ENCODE measurements at regions not wholly inside any gene's neighbourhood (a gene's known extent, or its start where the extent isn't known, plus 50 kb on each side); places are given as distances from the start of the nearest gene placed in this dataset.
"Not testable (repeated sequence)": the region's sequence is repeated elsewhere in the genome, so short reads cannot be mapped to it uniquely, and the experiment has no call there.

GRCh38 chr3:177807150-177807875 is 610.0 kb upstream of the TBL1XR1 start:
- no peak overlapping the region for H3K27ac ChIP-seq (ENCODE audit: low read depth in 1 of 2, low read length in 2 of 2)
- ChIA-PET CTCF (no interaction called here), POLR2A (interaction anchor here (0.7 kb wide), 1 partner anchor 10 kb away, joined by 3 read pairs; no protein-coding TSS in a partner anchor)
- intact Hi-C loops (cut with DNase I, micrococcal nuclease) = no loop called here
- no peaks in the 10 kb centered on the region for H3K9me3 ChIP-seq (ENCODE audit: control insufficient read depth in 1 of 2, insufficient read depth in 1 of 2, low read length in 2 of 2)
- no peaks in the 10 kb centered on the region for H3K36me3 ChIP-seq (ENCODE audit: insufficient read depth, low read length)
- Mint-ChIP-seq H3K9me3 (no peaks in the 10 kb centered on the region), H3K27ac (no peak overlapping the region), H3K36me3 (ENCODE audit: low read depth) (no peaks in the 10 kb centered on the region), H3K4me1 (ENCODE audit: low read depth) (peaks cover 16% of the 10 kb centered on the region), H3K27me3 (no peaks in the 10 kb centered on the region), H3K4me3 (no peak overlapping the region)
- no peak for ATAC-seq (ENCODE audit: poor library complexity)
- no peak for DNase-seq
- H3K4me1 ChIP-seq (ENCODE audit: insufficient read depth, low read length) = no peaks in the 10 kb centered on the region
- H3K27me3 ChIP-seq (ENCODE audit: control insufficient read depth in 1 of 2, insufficient read depth in 2 of 2, low read length in 2 of 2) = no peaks in the 10 kb centered on the region
- H3K4me3 ChIP-seq (ENCODE audit: low read length) = no peak overlapping the region
- no peak for TF ChIP-seq CTCF (IDR thresholded peaks at IDR 0.05)

- POLR2A ChIA-PET, CTCF ChIA-PET: not testable (repeated sequence)
These were observed 611.7 kb upstream of the TBL1XR1 start for GRCh38 chr3:177808928-177809478.

GRCh38 chr3:177810162-177810623 is 612.9 kb upstream of the TBL1XR1 start:
- POLR2A ChIA-PET = interaction anchor here (0.6 kb wide), 1 partner anchor 25 kb away, joined by 3 read pairs; no protein-coding TSS in a partner anchor
- DNase-seq = peak in 1 of 14 experiments; percentile 3
- H3K4me3 Mint-ChIP-seq = no peak overlapping the region

More at GRCh38 chr3:177808928-177809478, 611.7 kb upstream of the TBL1XR1 start:
- H3K36me3 ChIP-seq (ENCODE audit: insufficient read depth, low read length); ATAC-seq (ENCODE audit: poor library complexity); H3K27ac ChIP-seq (ENCODE audit: low read depth in 1 of 2, low read length in 2 of 2); H3K36me3 Mint-ChIP-seq (ENCODE audit: low read depth); H3K27me3 Mint-ChIP-seq; H3K4me3 ChIP-seq (ENCODE audit: low read length); DNase-seq; H3K27ac Mint-ChIP-seq; H3K4me3 Mint-ChIP-seq; H3K9me3 Mint-ChIP-seq; H3K9me3 ChIP-seq (ENCODE audit: control insufficient read depth in 1 of 2, insufficient read depth in 1 of 2, low read length in 2 of 2); H3K4me1 ChIP-seq (ENCODE audit: insufficient read depth, low read length); H3K27me3 ChIP-seq (ENCODE audit: control insufficient read depth in 1 of 2, insufficient read depth in 2 of 2, low read length in 2 of 2); intact Hi-C loops (cut with DNase I, micrococcal nuclease): not testable (repeated sequence)
- peaks cover 16% of the 10 kb centered on the region for H3K4me1 Mint-ChIP-seq (ENCODE audit: low read depth)

More at GRCh38 chr3:177810162-177810623, 612.9 kb upstream of the TBL1XR1 start:
- no peak for TF ChIP-seq CTCF (IDR thresholded peaks at IDR 0.05)
- H3K4me1 Mint-ChIP-seq (ENCODE audit: low read depth) = peaks cover 16% of the 10 kb centered on the region
- intact Hi-C loops (cut with DNase I, micrococcal nuclease) = no loop called here
- Histone ChIP-seq H3K4me3 (ENCODE audit: low read length) (no peak overlapping the region), H3K4me1 (ENCODE audit: insufficient read depth, low read length) (no peaks in the 10 kb centered on the region), H3K27me3 (ENCODE audit: control insufficient read depth in 1 of 2, insufficient read depth in 2 of 2, low read length in 2 of 2) (no peaks in the 10 kb centered on the region), H3K27ac (ENCODE audit: low read depth in 1 of 2, low read length in 2 of 2) (no peak overlapping the region), H3K36me3 (ENCODE audit: insufficient read depth, low read length) (no peaks in the 10 kb centered on the region), H3K9me3 (ENCODE audit: control insufficient read depth in 1 of 2, insufficient read depth in 1 of 2, low read length in 2 of 2) (no peaks in the 10 kb centered on the region)
- peak overlapping the region; percentile 23 for H3K27ac Mint-ChIP-seq
- H3K27me3 Mint-ChIP-seq = no peaks in the 10 kb centered on the region
- ATAC-seq (ENCODE audit: poor library complexity) = peak; percentile 52
- no peaks in the 10 kb centered on the region for H3K36me3 Mint-ChIP-seq (ENCODE audit: low read depth)
- no peaks in the 10 kb centered on the region for H3K9me3 Mint-ChIP-seq
- CTCF ChIA-PET = interaction anchor here (1.0 kb wide), 1 partner anchor 26 kb away, joined by 3 read pairs; no protein-coding TSS in a partner anchor
